ENCODE measurements at regions not wholly inside any gene's neighbourhood (a gene's known extent, or its start where the extent isn't known, plus 50 kb on each side); places are given as distances from the start of the nearest gene placed in this dataset.

- TF ChIP-seq EZH2 (IDR thresholded peaks at IDR 0.05) (no peak), POLR2AphosphoS5 (IDR thresholded peaks at IDR 0.05; ENCODE audit: borderline replicate concordance, low read depth, low read length) (no peak), FOXP2 (optimal IDR thresholded peaks at IDR 0.05; ENCODE audit: control extremely low read depth, extremely low read length, insufficient read depth) (no peak)
These were observed 1819.3 kb downstream of the PCDH9 start for GRCh38 chr13:65410791-65411190.
